SK-N-SH (cell line): ENCODE measurements at regions not wholly inside any gene's neighbourhood (a gene's known extent, or its start where the extent isn't known, plus 50 kb on each side); places are given as distances from the start of the nearest gene placed in this dataset.

Experiments
- CTCF ChIA-PET: fragments of 300-600, 350-600 bp; formaldehyde crosslinking; extraction: SDS; loops from one replicate; lab custom pipeline; 2021; lab: Yijun Ruan, JAX
- POLR2A ChIA-PET: fragments of 350-600 bp; sonication (Branson Sonifier 250); formaldehyde crosslinking; extraction: SDS; loops from one replicate; lab custom pipeline; 2020; ENCODE audit warnings: antibody characterized with exemption, inconsistent platforms; lab: Yijun Ruan, JAX
- DNase-seq: peaks from one replicate; pipeline ENCODE4 v3.0.0; 2012
- H2AFZ ChIP-seq: fragments of 200-600 bp; sonication (generic); 2 replicates; pipeline ENCODE4 v1.8.1; 2016; ENCODE audit warnings: antibody characterized with exemption, mild to moderate bottlenecking, low read depth
- H3F3A ChIP-seq: fragments of 200-600 bp; sonication (generic); replicated peaks from 2 replicates; pipeline ENCODE3; 2016; ENCODE audit warnings: antibody characterized with exemption, mild to moderate bottlenecking; ENCODE audit not compliant: insufficient read depth
- H3K27ac ChIP-seq, 2 experiments: fragments of 200-500 bp in 1 of 2; fragments of 200-600 bp in 1 of 2; sonication (Bioruptor generic) in 1 of 2; sonication (generic), shearing (Covaris generic) in 1 of 2; 2 replicates each; pipeline versions ENCODE4 v1.5.1 to v1.6.1; 2014 to 2016; ENCODE audit warnings: low read depth in 2 of 2, inconsistent platforms in 1 of 2, low read length in 1 of 2, mild to moderate bottlenecking in 1 of 2, mixed read lengths in 1 of 2
- H3K27me3 ChIP-seq: fragments of 200-600 bp; sonication (generic), shearing (Covaris generic); 2 replicates; pipeline ENCODE4 v1.6.1; 2016; ENCODE audit warnings: mixed run types; ENCODE audit not compliant: insufficient read depth
- H3K36me3 ChIP-seq, 2 experiments: fragments of 200-500 bp in 1 of 2; fragments of 200-600 bp in 1 of 2; sonication (Bioruptor generic) in 1 of 2; sonication (generic) in 1 of 2; replicated peaks in 1 of 2; 2 replicates each; pipeline versions ENCODE3 to v1.5.1; 2014 to 2016; ENCODE audit warnings: low read length in 1 of 2, mild to moderate bottlenecking in 1 of 2; ENCODE audit not compliant: insufficient read depth in 2 of 2, control insufficient read depth in 1 of 2
- H3K4me1 ChIP-seq, 2 experiments: fragments of 200-500 bp in 1 of 2; fragments of 200-600 bp in 1 of 2; sonication (Bioruptor generic) in 1 of 2; sonication (generic), shearing (Covaris generic) in 1 of 2; 2 replicates each; pipeline versions ENCODE4 v1.5.1 to v1.6.1; 2014 to 2016; ENCODE audit warnings: low read depth in 1 of 2, low read length in 1 of 2, mixed run types in 1 of 2; ENCODE audit not compliant: insufficient read depth in 2 of 2, control insufficient read depth in 1 of 2
- H3K4me2 ChIP-seq: fragments of 200-600 bp; sonication (generic), shearing (Covaris generic); 2 replicates; pipeline ENCODE4 v1.6.1; 2017; ENCODE audit warnings: mixed run types
- H3K4me3 ChIP-seq, 2 experiments: fragments of 200-500 bp in 1 of 2; fragments of 200-600 bp in 1 of 2; sonication (Bioruptor generic) in 1 of 2; sonication (generic), shearing (Covaris generic) in 1 of 2; 2 replicates each; pipeline versions ENCODE4 v1.5.1 to v1.8.1; 2014 to 2016; ENCODE audit warnings: low read depth in 2 of 2, inconsistent platforms in 1 of 2, low read length in 1 of 2, mild to moderate bottlenecking in 1 of 2, mixed read lengths in 1 of 2, moderate library complexity in 1 of 2
- H3K79me2 ChIP-seq: fragments of 200-600 bp; sonication (generic); 2 replicates; pipeline ENCODE4 v1.8.1; 2017; ENCODE audit warnings: mild to moderate bottlenecking; ENCODE audit not compliant: insufficient read depth
- H3K9ac ChIP-seq: fragments of 200-600 bp; sonication (generic); 2 replicates; pipeline ENCODE4 v1.6.1; 2017; ENCODE audit warnings: mixed run types
- H3K9me2 ChIP-seq: fragments of 200-600 bp; sonication (generic); 2 replicates; pipeline ENCODE4 v1.6.1; 2017; ENCODE audit warnings: mixed run types
- H3K9me3 ChIP-seq: fragments of 200-600 bp; sonication (generic); 2 replicates; pipeline ENCODE4 v1.6.1; 2017; ENCODE audit warnings: mixed run types, mild to moderate bottlenecking, moderate library complexity
- H4K20me1 ChIP-seq: fragments of 200-600 bp; sonication (generic); 2 replicates; pipeline ENCODE4 v1.6.1; 2017; ENCODE audit warnings: mild to moderate bottlenecking, mixed run types; ENCODE audit not compliant: insufficient read depth
- ELF1 ChIP-seq: IDR thresholded peaks from 2 replicates; pipeline ENCODE4 v1.4.0; 2012
- FOXJ3 ChIP-seq: sonication (generic); formaldehyde crosslinking; IDR thresholded peaks from 2 replicates; pipeline ENCODE4 v1.5.1; 2020; ENCODE audit warnings: mild to moderate bottlenecking, missing genetic modification reagents
- FOXM1 ChIP-seq: IDR thresholded peaks from 2 replicates; pipeline ENCODE4 v1.4.0; 2012; ENCODE audit warnings: low read depth, mild to moderate bottlenecking
- GABPA ChIP-seq: IDR thresholded peaks from 2 replicates; pipeline ENCODE4 v1.4.0; 2012; ENCODE audit warnings: low read depth, mild to moderate bottlenecking
- GATA2 ChIP-seq: sonication (generic); formaldehyde crosslinking; IDR thresholded peaks from 2 replicates; pipeline ENCODE4 v1.5.0; 2020; ENCODE audit warnings: mild to moderate bottlenecking, missing genetic modification reagents
- JUND ChIP-seq: IDR thresholded peaks from 2 replicates; pipeline ENCODE4 v1.4.0; 2012
- MXI1 ChIP-seq: IDR thresholded peaks from 2 replicates; pipeline ENCODE4 v1.6.1; 2012; ENCODE audit warnings: mild to moderate bottlenecking, low read depth, low read length, improper control_type of control experiment
- RAD21 ChIP-seq: IDR thresholded peaks from 2 replicates; pipeline ENCODE4 v1.6.1; 2012; ENCODE audit warnings: mild to moderate bottlenecking, low read length
- RCOR1 ChIP-seq: fragments of 150-350 bp; IDR thresholded peaks from 2 replicates; pipeline ENCODE4 v1.6.1; 2017; ENCODE audit warnings: antibody characterized with exemption, low read length
- REST ChIP-seq: IDR thresholded peaks from 2 replicates; pipeline ENCODE4 v1.6.1; 2012; ENCODE audit warnings: mild to moderate bottlenecking, low read depth, low read length, moderate library complexity
- RFX5 ChIP-seq: IDR thresholded peaks from 2 replicates; pipeline ENCODE4 v1.6.1; 2012; ENCODE audit warnings: mild to moderate bottlenecking, improper control_type of control experiment, low read length
- RXRA ChIP-seq: IDR thresholded peaks from 2 replicates; pipeline ENCODE4 v1.4.0; 2012; ENCODE audit warnings: low read depth, mild to moderate bottlenecking, borderline replicate concordance
- SIN3A ChIP-seq: IDR thresholded peaks from 2 replicates; pipeline ENCODE4 v1.6.1; 2012; ENCODE audit warnings: low read depth, mild to moderate bottlenecking, low read length, moderate library complexity, borderline replicate concordance
- TCF12 ChIP-seq: IDR thresholded peaks from 2 replicates; pipeline ENCODE4 v1.4.0; 2012
- WGBS: methylation state at CpG from one replicate; pipeline ENCODE4 v1.1.6; 2017; ENCODE audit warnings: low lambda C conversion rate; 5-methylcytosine and 5-hydroxymethylcytosine counted together
- TF ChIP-seq, protein P1 (sequence below): IDR thresholded peaks from 2 replicates; pipeline ENCODE4; 2012
- TF ChIP-seq, protein P2 (sequence below): fragments of 150-350 bp; IDR thresholded peaks from 2 replicates; pipeline ENCODE4 v1.6.1; 2016; ENCODE audit warnings: mild to moderate bottlenecking, low read depth, low read length
- TF ChIP-seq, protein P3 (sequence below): IDR thresholded peaks from 2 replicates; pipeline ENCODE4 v1.4.0; 2012; ENCODE audit warnings: low read depth, borderline replicate concordance

DNA sequence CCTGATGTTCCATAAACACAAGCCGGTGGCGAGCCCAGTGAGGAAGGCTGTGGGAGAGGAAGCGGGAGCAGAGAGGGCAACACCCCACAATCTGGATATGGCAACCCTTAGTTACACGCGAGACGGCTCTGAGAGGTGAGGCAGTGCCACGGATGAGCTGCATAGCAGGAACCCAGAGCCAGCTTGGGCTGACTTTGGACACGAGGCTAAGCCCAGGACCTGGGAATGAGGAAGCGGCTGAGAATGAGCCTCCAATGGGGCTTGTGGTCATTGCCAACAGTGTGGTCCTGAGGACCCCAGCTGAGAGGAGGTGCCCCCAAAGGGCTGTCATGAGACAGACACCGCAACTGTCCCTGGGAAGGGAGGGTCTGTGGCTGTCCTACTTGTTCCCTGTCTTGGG, 160.0 kb upstream of the SMIM23 start:
- H3K27me3 ChIP-seq, result 0 out of 2 replicates have a peak, but pooled peaks cover 9% of the 10 kb centered on the region
- H3K4me1 ChIP-seq, result peaks cover 0 to 17% of the 10 kb centered on the region in 2 experiments; a peak in 1 of 4 replicates
- no peaks in the 10 kb centered on the region for H3K9me3 ChIP-seq
- no peak overlapping the region for H3K4me2 ChIP-seq
- no peak overlapping the region for H3K9ac ChIP-seq
- H3K4me3 ChIP-seq, result no peak overlapping the region
- no peak overlapping the region for H3K27ac ChIP-seq
- no peak overlapping the region for H2AFZ ChIP-seq
- 65% methylated on average over 10 of the region's 10 CpGs for WGBS
- no peaks in the 10 kb centered on the region for H3K36me3 ChIP-seq
- DNase-seq, result no peak
- POLR2A ChIA-PET, result no interaction called here
- CTCF ChIA-PET, result interaction anchor here (1.0 to 1.5 kb wide), 3 partner anchors 25 to 142 kb away, joined by 3 to 4 read pairs (median 4); no protein-coding TSS in a partner anchor
- TF ChIP-seq ELF1 (no peak), JUND (no peak), GATA2 (no peak), REST (no peak), GABPA (no peak), SIN3A (no peak), MXI1 (no peak), FOXM1 (no peak), RFX5 (no peak), RAD21 (no peak), FOXJ3 (CRISPR knock-in tag) (no peak), RXRA (no peak), RCOR1 (no peak), TCF12 (no peak)
- TF ChIP-seq, protein P1, sequence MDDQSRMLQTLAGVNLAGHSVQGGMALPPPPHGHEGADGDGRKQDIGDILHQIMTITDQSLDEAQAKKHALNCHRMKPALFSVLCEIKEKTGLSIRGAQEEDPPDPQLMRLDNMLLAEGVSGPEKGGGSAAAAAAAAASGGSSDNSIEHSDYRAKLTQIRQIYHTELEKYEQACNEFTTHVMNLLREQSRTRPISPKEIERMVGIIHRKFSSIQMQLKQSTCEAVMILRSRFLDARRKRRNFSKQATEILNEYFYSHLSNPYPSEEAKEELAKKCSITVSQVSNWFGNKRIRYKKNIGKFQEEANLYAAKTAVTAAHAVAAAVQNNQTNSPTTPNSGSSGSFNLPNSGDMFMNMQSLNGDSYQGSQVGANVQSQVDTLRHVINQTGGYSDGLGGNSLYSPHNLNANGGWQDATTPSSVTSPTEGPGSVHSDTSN, result no peak
- TF ChIP-seq, protein P2, sequence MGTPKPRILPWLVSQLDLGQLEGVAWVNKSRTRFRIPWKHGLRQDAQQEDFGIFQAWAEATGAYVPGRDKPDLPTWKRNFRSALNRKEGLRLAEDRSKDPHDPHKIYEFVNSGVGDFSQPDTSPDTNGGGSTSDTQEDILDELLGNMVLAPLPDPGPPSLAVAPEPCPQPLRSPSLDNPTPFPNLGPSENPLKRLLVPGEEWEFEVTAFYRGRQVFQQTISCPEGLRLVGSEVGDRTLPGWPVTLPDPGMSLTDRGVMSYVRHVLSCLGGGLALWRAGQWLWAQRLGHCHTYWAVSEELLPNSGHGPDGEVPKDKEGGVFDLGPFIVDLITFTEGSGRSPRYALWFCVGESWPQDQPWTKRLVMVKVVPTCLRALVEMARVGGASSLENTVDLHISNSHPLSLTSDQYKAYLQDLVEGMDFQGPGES, result no peak
- TF ChIP-seq, protein P3, sequence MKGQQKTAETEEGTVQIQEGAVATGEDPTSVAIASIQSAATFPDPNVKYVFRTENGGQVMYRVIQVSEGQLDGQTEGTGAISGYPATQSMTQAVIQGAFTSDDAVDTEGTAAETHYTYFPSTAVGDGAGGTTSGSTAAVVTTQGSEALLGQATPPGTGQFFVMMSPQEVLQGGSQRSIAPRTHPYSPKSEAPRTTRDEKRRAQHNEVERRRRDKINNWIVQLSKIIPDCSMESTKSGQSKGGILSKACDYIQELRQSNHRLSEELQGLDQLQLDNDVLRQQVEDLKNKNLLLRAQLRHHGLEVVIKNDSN, result no peak
- no peaks in the 10 kb centered on the region for H3F3A ChIP-seq
- no peaks in the 10 kb centered on the region for H3K79me2 ChIP-seq
- H3K9me2 ChIP-seq, result no peaks in the 10 kb centered on the region
- H4K20me1 ChIP-seq, result no peaks in the 10 kb centered on the region
